IMR-90 (cell line): ENCODE measurements at regions not wholly inside any gene's neighbourhood (a gene's known extent, or its start where the extent isn't known, plus 50 kb on each side); places are given as distances from the start of the nearest gene placed in this dataset.

Experiments used
- ATAC-seq: fragments of 200-7000 bp; cut with Tn5 transposase; 2 replicates; pipeline ENCODE4 v1.9.1; 2020; ENCODE audit warnings: low read depth, mild to moderate bottlenecking, moderate library complexity
- BruUV-seq: library from RNA; stranded (reverse); fragments of 400-500 nt; replicated peaks from 2 replicates; lab custom pipeline; 2021; lab: Mats Ljungman, UMichigan
- CTCF ChIA-PET: fragments of 300-600 bp; formaldehyde crosslinking; extraction: SDS; loops from one replicate; lab custom pipeline; 2021; ENCODE audit warnings: antibody characterized with exemption; lab: Yijun Ruan, JAX
- POLR2A ChIA-PET: fragments of 300-600 bp; sonication (Branson Sonifier 250); formaldehyde crosslinking; loops from one replicate; lab custom pipeline; 2022; ENCODE audit warnings: antibody characterized with exemption; ENCODE audit not compliant: unreplicated experiment; lab: Charles Lee
- DNase-seq: peaks from one replicate; pipeline ENCODE4 v3.0.0; 2013
- H2AFZ ChIP-seq: replicated peaks from 2 replicates; pipeline ENCODE3; 2013; ENCODE audit warnings: low read length, mild to moderate bottlenecking; ENCODE audit not compliant: poor library complexity
- H2AK5ac ChIP-seq: 2 replicates; pipeline ENCODE4 v1.6.1; 2013; ENCODE audit warnings: low read depth, low read length, inconsistent platforms
- H2AK9ac ChIP-seq: replicated peaks from 2 replicates; pipeline ENCODE3; 2013; ENCODE audit warnings: mild to moderate bottlenecking, low read depth, low read length, moderate library complexity; ENCODE audit not compliant: poor library complexity
- H2BK120ac ChIP-seq: 2 replicates; pipeline ENCODE4 v1.6.1; 2013; ENCODE audit warnings: low read depth, low read length, inconsistent platforms
- H2BK15ac ChIP-seq: 3 replicates; pipeline ENCODE4 v1.6.1; 2013; ENCODE audit warnings: low read depth, low read length, inconsistent platforms
- H2BK20ac ChIP-seq: 2 replicates; pipeline ENCODE4 v1.6.1; 2013; ENCODE audit warnings: low read depth, mild to moderate bottlenecking, inconsistent platforms, low read length, moderate library complexity
- H2BK5ac ChIP-seq: 2 replicates; pipeline ENCODE4 v1.6.1; 2013; ENCODE audit warnings: mild to moderate bottlenecking, low read depth, low read length, inconsistent platforms; ENCODE audit not compliant: poor library complexity, severe bottlenecking
- H3K14ac ChIP-seq: replicated peaks from 2 replicates; pipeline ENCODE4 v1.6.1; 2013; ENCODE audit warnings: low read depth, low read length, inconsistent platforms
- H3K18ac ChIP-seq: 2 replicates; pipeline ENCODE4 v1.6.1; 2013; ENCODE audit warnings: low read depth, low read length, control low read depth
- H3K23ac ChIP-seq: 2 replicates; pipeline ENCODE4 v1.6.1; 2013; ENCODE audit warnings: low read depth, low read length, inconsistent platforms
- H3K27ac ChIP-seq: 2 replicates; pipeline ENCODE4 v1.5.1; 2013; ENCODE audit warnings: mild to moderate bottlenecking, control low read depth, low read length; ENCODE audit not compliant: insufficient read depth
- H3K27me3 ChIP-seq: 2 replicates; pipeline ENCODE4 v1.6.1; 2013; ENCODE audit warnings: low read length; ENCODE audit not compliant: control insufficient read depth, insufficient read depth
- H3K36me3 ChIP-seq: 2 replicates; pipeline ENCODE4 v1.6.1; 2013; ENCODE audit warnings: low read length, mixed read lengths; ENCODE audit not compliant: control insufficient read depth, insufficient read depth
- H3K4ac ChIP-seq: 2 replicates; pipeline ENCODE4 v1.6.1; 2013; ENCODE audit warnings: low read depth, low read length, inconsistent platforms
- H3K4me1 ChIP-seq: 2 replicates; pipeline ENCODE4 v1.6.1; 2013; ENCODE audit warnings: low read length, mixed read lengths; ENCODE audit not compliant: control insufficient read depth, insufficient read depth
- H3K4me2 ChIP-seq: 2 replicates; pipeline ENCODE4 v1.6.1; 2013; ENCODE audit warnings: low read depth, mild to moderate bottlenecking, control low read depth, low read length, moderate library complexity
- H3K4me3 ChIP-seq: 2 replicates; pipeline ENCODE4 v1.5.1; 2013; ENCODE audit warnings: low read depth, mild to moderate bottlenecking, control low read depth, low read length, moderate library complexity; ENCODE audit not compliant: insufficient read depth
- H3K56ac ChIP-seq: 2 replicates; pipeline ENCODE4 v1.6.1; 2013; ENCODE audit warnings: low read length, inconsistent platforms; ENCODE audit not compliant: insufficient read depth; ENCODE audit errors: extremely low read depth
- H3K79me1 ChIP-seq, 2 experiments: 2 replicates each; pipeline ENCODE4 v1.6.1; 2013; ENCODE audit warnings: low read length in 2 of 2, inconsistent platforms in 1 of 2, low read depth in 1 of 2
- H3K9ac ChIP-seq: 2 replicates; pipeline ENCODE4 v1.6.1; 2013; ENCODE audit warnings: low read depth, low read length, control low read depth
- H3K9me1 ChIP-seq: 2 replicates; pipeline ENCODE4 v1.6.1; 2013; ENCODE audit warnings: low read length, inconsistent platforms; ENCODE audit not compliant: insufficient read depth
- H3K9me3 ChIP-seq: 2 replicates; pipeline ENCODE4 v1.6.1; 2013; ENCODE audit warnings: low read length; ENCODE audit not compliant: control insufficient read depth, insufficient read depth
- H4K20me1 ChIP-seq: 2 replicates; pipeline ENCODE4 v1.6.1; 2013; ENCODE audit warnings: low read length, inconsistent platforms; ENCODE audit not compliant: insufficient read depth
- H4K5ac ChIP-seq: 2 replicates; pipeline ENCODE4 v1.6.1; 2013; ENCODE audit warnings: mild to moderate bottlenecking, low read depth, low read length, control low read depth
- H4K8ac ChIP-seq, 2 experiments: 2 replicates each; pipeline ENCODE4 v1.6.1; 2013; ENCODE audit warnings: low read depth in 2 of 2, low read length in 2 of 2, control low read depth in 1 of 2, inconsistent platforms in 1 of 2
- H4K91ac ChIP-seq: 2 replicates; pipeline ENCODE4 v1.6.1; 2013; ENCODE audit warnings: low read depth, low read length, inconsistent platforms; ENCODE audit not compliant: insufficient read depth
- MAFK ChIP-seq: IDR thresholded peaks from 2 replicates; pipeline ENCODE4 v1.6.1; 2012; ENCODE audit warnings: low read depth, low read length, improper control_type of control experiment
- WGBS, 2 experiments: methylation state at CpG; one replicate each; pipeline versions ENCODE4 v1.1.5 to v1.1.7; 2013; ENCODE audit warnings: missing lambda C conversion rate in 2 of 2; ENCODE audit not compliant: insufficient read length in 1 of 2; ENCODE audit errors: extremely low coverage in 2 of 2; 5-methylcytosine and 5-hydroxymethylcytosine counted together
- dilution Hi-C: fragments of 300-500 bp; cut with HindIII; formaldehyde crosslinking; loops from one replicate; pipeline ENCODE4 v1.14.3; 2018; ENCODE audit warnings: low sequenced_read_pairs; ENCODE audit not compliant: unreplicated experiment
- in situ Hi-C: fragments of 300-500 bp; cut with MboI; formaldehyde crosslinking; loops from 3 replicates; pipeline ENCODE4 v1.14.3; 2019; ENCODE audit warnings: low sequenced_read_pairs, inconsistent platforms, mixed read lengths
- intact Hi-C: fragments of 100-400 bp; cut with micrococcal nuclease; formaldehyde crosslinking; loops from 2 replicates; pipeline ENCODE4 v1.10.0; 2022

DNA sequence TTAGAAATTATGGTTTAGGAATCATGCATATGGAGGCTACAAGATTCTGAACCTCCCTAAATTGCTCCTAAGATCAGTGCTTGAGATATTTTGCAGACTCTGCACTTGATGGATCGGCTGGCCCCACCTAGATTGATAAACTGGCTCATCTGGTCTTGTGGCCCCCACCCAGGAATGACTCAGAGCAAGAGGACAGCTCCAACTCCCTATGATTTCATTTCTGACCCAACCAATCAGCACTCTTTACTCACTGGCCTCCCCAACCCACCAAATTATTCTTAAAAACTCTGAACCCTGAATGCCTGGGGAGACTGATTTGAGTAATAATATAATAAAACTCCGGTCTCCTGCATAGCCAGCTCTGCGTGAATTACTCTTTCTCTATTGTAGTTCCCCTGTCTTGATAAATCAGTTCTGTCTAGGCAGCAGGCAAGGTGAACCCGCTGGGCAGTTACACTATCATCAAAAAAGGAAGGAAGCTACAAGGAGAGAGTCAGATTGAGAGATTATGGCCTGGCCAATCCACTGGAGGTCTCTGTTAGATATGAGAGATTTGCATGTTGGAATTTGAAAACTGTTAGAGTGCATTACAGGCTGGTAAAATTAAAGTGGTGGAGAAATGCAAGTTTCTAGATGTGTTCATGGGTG lies 245.8 kb downstream of the CSNK2A3 start:
- no peaks in the 10 kb centered on the region for H3K36me3 ChIP-seq
- DNase-seq (no peak), ATAC-seq (no peak)
- H4K5ac ChIP-seq = no peak overlapping the region
- no peak overlapping the region for H2BK120ac ChIP-seq
- WGBS, 2 experiments = no CpG with 5 or more reads among the region's 4 CpGs
- H3K14ac ChIP-seq = no peak overlapping the region
- no peaks in the 10 kb centered on the region for H4K20me1 ChIP-seq
- ChIA-PET CTCF (interaction anchor here (0.6 kb wide), 1 partner anchor 31 kb away, joined by 3 read pairs; no protein-coding TSS in a partner anchor), POLR2A (no interaction called here)
- no peaks in the 10 kb centered on the region for H3K4me1 ChIP-seq
- H3K4ac ChIP-seq = no peak overlapping the region
- H4K8ac ChIP-seq = no peak overlapping the region
- H3K9me3 ChIP-seq = peaks cover 1% of the 10 kb centered on the region; the same call in 1 of the 2 replicates
- no peak overlapping the region for H2BK20ac ChIP-seq
- dilution Hi-C loops = no loop called here
- H3K4me3 ChIP-seq = no peak overlapping the region
- H3K27ac ChIP-seq = no peak overlapping the region
- no peak overlapping the region for H2BK5ac ChIP-seq
- intact Hi-C loops = no loop called here
- no peak overlapping the region for H2AK9ac ChIP-seq
- no peak overlapping the region for H2AFZ ChIP-seq
- H3K23ac ChIP-seq = no peak overlapping the region
- no peak overlapping the region for H2AK5ac ChIP-seq
- TF ChIP-seq MAFK = no peak
- no peak overlapping the region for H3K4me2 ChIP-seq
- no peaks in the 10 kb centered on the region for H3K9me1 ChIP-seq
- no peak overlapping the region for H4K91ac ChIP-seq
- H3K27me3 ChIP-seq = peaks cover 25% of the 10 kb centered on the region
- in situ Hi-C loops = no loop called here
- no peak overlapping the region for H3K56ac ChIP-seq
- no peak overlapping the region for H2BK15ac ChIP-seq
- no peak overlapping the region for H3K18ac ChIP-seq
- no peaks in the 10 kb centered on the region for H3K79me1 ChIP-seq
- no peak overlapping the region for H3K9ac ChIP-seq
- no TSS peak for BruUV-seq
